ENCODE measurements at regions not wholly inside any gene's neighbourhood (a gene's known extent, or its start where the extent isn't known, plus 50 kb on each side); places are given as distances from the start of the nearest gene placed in this dataset.

DNA sequence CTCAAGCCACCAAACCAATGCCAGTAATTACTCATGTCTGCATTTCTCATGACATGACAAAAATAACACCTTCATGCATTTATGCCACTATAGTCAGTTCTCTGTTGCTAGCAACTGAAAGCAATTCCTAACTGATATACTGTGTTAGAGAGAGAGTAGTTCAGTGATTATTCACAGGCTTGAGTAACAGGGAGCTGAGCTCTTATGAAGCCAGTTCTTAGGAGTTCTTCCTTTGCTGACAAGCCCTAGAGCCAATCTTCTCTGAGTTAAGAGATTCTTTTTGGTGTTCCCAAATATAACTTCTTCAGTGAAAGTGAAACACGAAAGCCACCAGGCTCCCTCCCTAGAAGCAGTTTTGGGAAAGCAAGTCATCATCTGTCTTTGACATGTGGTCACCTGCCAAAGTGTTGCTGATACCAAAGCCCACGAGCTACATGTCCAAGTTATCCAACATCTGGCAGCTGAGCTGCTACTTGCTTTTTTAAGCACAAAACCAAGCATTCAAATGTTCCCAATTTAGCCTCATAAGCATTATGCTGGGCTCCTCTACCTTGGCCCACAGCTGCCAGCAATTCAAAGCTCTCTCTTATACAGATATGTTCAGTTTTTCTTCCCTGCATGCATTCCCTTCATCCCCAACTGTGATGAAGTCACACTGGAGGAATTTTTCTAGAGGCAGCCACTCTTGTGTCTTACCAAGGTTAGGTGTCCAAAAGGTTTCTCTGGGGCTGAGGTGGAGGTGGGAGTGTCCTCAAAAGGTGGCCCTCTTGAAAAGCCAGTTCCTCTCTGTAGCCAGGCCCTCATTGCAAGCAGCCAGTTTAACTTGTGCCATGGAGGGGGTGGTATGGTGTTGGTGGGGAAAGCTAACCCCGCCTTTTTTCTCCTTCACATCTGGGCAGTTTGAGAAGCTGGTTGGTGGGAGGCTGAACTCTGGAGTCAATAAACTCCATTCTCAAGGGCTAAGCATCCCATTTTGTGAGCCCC, 92.7 kb upstream of the ARMC2 start:
- no peak overlapping the region for H3K4me3 ChIP-seq (ENCODE audit: low read depth, poor library complexity, severe bottlenecking)
- TF ChIP-seq, protein P1, sequence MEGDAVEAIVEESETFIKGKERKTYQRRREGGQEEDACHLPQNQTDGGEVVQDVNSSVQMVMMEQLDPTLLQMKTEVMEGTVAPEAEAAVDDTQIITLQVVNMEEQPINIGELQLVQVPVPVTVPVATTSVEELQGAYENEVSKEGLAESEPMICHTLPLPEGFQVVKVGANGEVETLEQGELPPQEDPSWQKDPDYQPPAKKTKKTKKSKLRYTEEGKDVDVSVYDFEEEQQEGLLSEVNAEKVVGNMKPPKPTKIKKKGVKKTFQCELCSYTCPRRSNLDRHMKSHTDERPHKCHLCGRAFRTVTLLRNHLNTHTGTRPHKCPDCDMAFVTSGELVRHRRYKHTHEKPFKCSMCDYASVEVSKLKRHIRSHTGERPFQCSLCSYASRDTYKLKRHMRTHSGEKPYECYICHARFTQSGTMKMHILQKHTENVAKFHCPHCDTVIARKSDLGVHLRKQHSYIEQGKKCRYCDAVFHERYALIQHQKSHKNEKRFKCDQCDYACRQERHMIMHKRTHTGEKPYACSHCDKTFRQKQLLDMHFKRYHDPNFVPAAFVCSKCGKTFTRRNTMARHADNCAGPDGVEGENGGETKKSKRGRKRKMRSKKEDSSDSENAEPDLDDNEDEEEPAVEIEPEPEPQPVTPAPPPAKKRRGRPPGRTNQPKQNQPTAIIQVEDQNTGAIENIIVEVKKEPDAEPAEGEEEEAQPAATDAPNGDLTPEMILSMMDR (IDR thresholded peaks at IDR 0.05), result no peak
- no peak for TF ChIP-seq POLR2A (IDR thresholded peaks at IDR 0.05)
- intact Hi-C loops (cut with DNase I; ENCODE audit: low total_unique reads), result no loop called here
- 55% methylated on average over 3 of the region's 3 CpGs for WGBS, 2 donors
- DNase-seq (ENCODE audit: low spot score in 2 of 2), result peak in 1 of 2 donors; percentile 28

DNA sequence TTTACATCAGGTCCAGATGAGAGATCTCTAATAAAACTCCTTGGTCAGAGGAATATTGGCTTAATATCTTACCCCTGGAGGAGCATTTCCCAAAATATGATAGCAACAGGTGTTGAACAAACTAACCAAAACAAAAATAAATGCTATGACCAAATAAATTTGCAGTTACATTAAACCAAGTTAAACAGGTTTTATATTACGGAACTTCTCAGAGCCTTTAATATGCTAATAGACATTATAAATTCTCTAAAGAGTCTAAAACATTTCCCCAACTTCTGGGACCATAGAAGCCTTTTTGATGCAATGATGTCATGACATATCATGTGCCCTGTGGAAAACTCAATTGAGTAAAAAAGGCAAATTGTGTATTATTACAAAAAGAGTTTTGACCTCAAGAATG, 90.9 kb upstream of the ARMC2 start:
- DNase-seq (ENCODE audit: low spot score in 2 of 2), result no peak
- TF ChIP-seq POLR2A (IDR thresholded peaks at IDR 0.05), result no peak
- TF ChIP-seq, protein P1 (IDR thresholded peaks at IDR 0.05), result no peak
- H3K4me3 ChIP-seq (ENCODE audit: low read depth, poor library complexity, severe bottlenecking), result no peak overlapping the region
- 93 to 97% methylated on average over 1 of the region's 1 CpG for whole genome bisulfite sequencing, 2 donors
- intact Hi-C loops (cut with DNase I; ENCODE audit: low total_unique reads), result no loop called here

DNA sequence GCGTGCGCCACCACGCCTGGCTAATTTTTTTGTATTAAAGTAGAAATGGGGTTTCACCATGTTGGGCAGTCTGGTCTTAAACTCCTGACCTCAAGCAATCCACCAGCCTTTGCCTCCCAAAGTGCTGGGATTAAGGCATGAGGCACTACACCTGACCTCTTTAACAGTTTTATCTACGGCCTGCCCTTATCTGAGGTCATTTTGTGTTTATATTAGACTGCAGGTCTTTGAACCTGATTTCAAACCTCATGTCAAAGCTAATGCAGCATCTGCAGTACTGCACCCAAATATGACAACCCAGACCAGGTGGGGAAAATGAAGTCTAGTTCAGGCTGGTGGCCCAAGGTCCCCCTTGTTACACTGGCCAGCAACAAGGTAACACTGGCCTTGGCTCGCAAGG, 89.3 kb upstream of the ARMC2 start:
- 87 to 98% methylated on average over 5 of the region's 5 CpGs for whole genome bisulfite sequencing, 2 donors
- intact Hi-C loops (cut with DNase I; ENCODE audit: low total_unique reads), result no loop called here
- TF ChIP-seq, protein P1 (IDR thresholded peaks at IDR 0.05), result no peak
- TF ChIP-seq POLR2A (IDR thresholded peaks at IDR 0.05), result no peak
- H3K4me3 ChIP-seq (ENCODE audit: low read depth, poor library complexity, severe bottlenecking), result no peak overlapping the region
- DNase-seq (ENCODE audit: low spot score in 2 of 2), result peak in 1 of 2 donors; percentile 9

DNA sequence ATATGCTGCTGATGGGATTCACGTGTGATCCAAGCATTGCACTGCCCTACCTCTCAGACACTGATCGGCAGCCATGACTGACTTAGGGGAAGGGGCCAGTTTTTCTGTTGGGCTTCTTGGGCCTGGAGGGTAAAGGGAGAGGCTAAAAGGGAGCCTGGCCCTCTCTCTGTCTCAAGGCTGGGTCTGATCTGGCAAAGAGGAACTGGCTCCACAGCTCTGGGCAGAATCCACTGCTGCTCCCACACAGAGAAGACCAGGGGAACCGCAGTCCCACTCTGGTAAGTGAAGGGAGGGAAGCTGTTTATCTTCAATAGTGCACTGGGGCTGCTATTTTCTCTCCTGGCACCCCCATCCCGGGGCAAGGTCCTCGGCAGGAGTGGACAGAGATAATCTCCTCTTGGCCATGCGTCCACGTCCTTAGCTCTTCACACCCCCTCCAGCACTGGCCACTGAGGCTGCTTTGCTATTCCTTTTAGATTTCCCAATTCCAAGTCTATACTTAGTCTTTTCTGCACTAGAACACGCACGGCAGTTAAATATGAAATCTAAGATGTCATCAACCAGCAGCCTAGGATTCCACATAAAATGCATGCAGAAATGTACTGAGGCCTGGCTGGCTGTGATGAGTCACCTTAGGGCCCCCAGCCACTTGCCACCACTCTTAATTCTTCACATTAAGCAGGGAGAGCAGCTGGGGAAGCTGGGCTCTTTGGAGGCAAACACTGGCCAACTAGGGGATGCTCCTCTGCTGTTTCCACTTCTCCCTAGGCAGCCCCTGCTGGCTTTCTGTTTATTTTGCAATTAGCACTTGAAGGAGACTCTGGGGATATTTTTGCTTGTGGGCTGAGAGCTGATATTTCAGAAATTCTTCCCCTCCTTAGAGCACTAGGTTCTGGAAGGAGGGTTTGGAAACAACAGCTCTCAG, 87.8 kb upstream of the ARMC2 start:
- 75 to 91% methylated on average over 9 of the region's 9 CpGs for WGBS, 2 donors
- TF ChIP-seq POLR2A (IDR thresholded peaks at IDR 0.05), result no peak
- TF ChIP-seq, protein P1 (IDR thresholded peaks at IDR 0.05), result no peak
- DNase-seq (ENCODE audit: low spot score in 2 of 2), result peak in 1 of 2 donors; percentile 74
- intact Hi-C loops (cut with DNase I; ENCODE audit: low total_unique reads), result no loop called here
- no peak overlapping the region for H3K4me3 ChIP-seq (ENCODE audit: low read depth, poor library complexity, severe bottlenecking)

DNA sequence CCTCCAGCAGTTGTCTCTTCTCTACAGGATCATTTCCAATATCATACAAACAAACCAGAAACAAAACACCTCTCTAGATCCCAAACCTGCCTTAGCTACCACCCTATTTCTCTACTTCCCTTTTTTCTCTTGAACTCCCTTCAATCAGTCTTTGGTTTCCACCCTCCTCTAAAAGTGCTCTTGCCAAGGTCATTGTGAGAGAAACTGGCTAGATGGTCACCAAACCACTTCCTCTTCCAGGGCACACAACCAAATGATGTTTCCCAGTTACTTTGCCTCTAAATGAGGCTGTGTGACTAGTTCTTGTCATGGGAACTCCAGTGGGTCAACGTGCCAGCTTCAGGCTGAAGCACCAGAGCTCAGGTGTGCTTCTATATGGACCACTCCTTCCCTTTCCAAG, 85.8 kb upstream of the ARMC2 start:
- intact Hi-C loops (cut with DNase I; ENCODE audit: low total_unique reads), result no loop called here
- DNase-seq (ENCODE audit: low spot score in 2 of 2), result peak in 1 of 2 donors; percentile 26
- TF ChIP-seq POLR2A (IDR thresholded peaks at IDR 0.05), result no peak
- TF ChIP-seq, protein P1 (IDR thresholded peaks at IDR 0.05), result no peak
- WGBS, 2 donors, result 73 to 94% methylated on average over 1 of the region's 1 CpG
- no peak overlapping the region for H3K4me3 ChIP-seq (ENCODE audit: low read depth, poor library complexity, severe bottlenecking)

Measured in lower leg skin (tissue), 4 donors.